PC-9 (cell line): ENCODE measurements at regions not wholly inside any gene's neighbourhood (a gene's known extent, or its start where the extent isn't known, plus 50 kb on each side); places are given as distances from the start of the nearest gene placed in this dataset.
A peak's percentile ranks its signal among the peaks of the same experiment; 100 is the strongest.

Experiments used
- BruUV-seq: library from RNA; stranded (reverse); fragments of 400-500 nt; replicated peaks from 2 replicates; lab custom pipeline; 2021; lab: Mats Ljungman, UMichigan
- CTCF ChIA-PET: fragments of 300-600 bp; sonication (Branson Sonifier 250); formaldehyde crosslinking; loops from one replicate; lab custom pipeline; 2022; ENCODE audit warnings: antibody characterized with exemption; lab: Charles Lee
- POLR2A ChIA-PET: fragments of 300-600 bp; sonication (Branson Sonifier 250); formaldehyde crosslinking; loops from one replicate; lab custom pipeline; 2022; ENCODE audit warnings: antibody characterized with exemption; ENCODE audit not compliant: unreplicated experiment; lab: Charles Lee
- DNase-seq, 2 experiments: peaks; one replicate each; pipeline versions ENCODE4 v3.0.0 to v3.0.0-alpha.2; 2015 to 2022; ENCODE audit warnings: mixed read lengths in 1 of 2
- H2AFZ ChIP-seq: fragments of 200-600 bp; sonication (generic); 2 replicates; pipeline ENCODE4 v1.8.1; 2017; ENCODE audit warnings: antibody characterized with exemption
- H3F3A ChIP-seq: fragments of 200-600 bp; sonication (generic); 2 replicates; pipeline ENCODE4 v1.8.1; 2017; ENCODE audit warnings: antibody characterized with exemption, mild to moderate bottlenecking, low read depth; ENCODE audit not compliant: insufficient read depth
- H3K27ac ChIP-seq: fragments of 200-600 bp; sonication (generic); 2 replicates; pipeline ENCODE4 v1.6.1; 2016; ENCODE audit warnings: mixed run types
- H3K27me3 ChIP-seq: fragments of 200-600 bp; sonication (generic); 2 replicates; pipeline ENCODE4 v1.6.1; 2016; ENCODE audit warnings: low read depth, mixed run types; ENCODE audit not compliant: insufficient read depth
- H3K36me3 ChIP-seq: fragments of 200-600 bp; sonication (generic); 2 replicates; pipeline ENCODE4 v1.6.1; 2016; ENCODE audit warnings: low read depth, mixed run types
- H3K4me1 ChIP-seq: fragments of 200-600 bp; sonication (generic); replicated peaks from 2 replicates; pipeline ENCODE4 v1.6.1; 2016; ENCODE audit warnings: mixed run types; ENCODE audit not compliant: insufficient read depth
- H3K4me2 ChIP-seq: fragments of 200-600 bp; sonication (generic); 2 replicates; pipeline ENCODE4 v1.6.1; 2017; ENCODE audit warnings: mixed run types
- H3K4me3 ChIP-seq: fragments of 200-600 bp; sonication (generic); 2 replicates; pipeline ENCODE4 v1.6.1; 2016; ENCODE audit warnings: mixed run types
- H3K79me2 ChIP-seq: fragments of 200-600 bp; sonication (generic); 2 replicates; pipeline ENCODE4 v1.6.1; 2017; ENCODE audit warnings: low read depth, mixed run types
- H3K9me2 ChIP-seq: fragments of 200-600 bp; sonication (generic); 2 replicates; pipeline ENCODE4 v1.8.1; 2017; ENCODE audit warnings: mild to moderate bottlenecking; ENCODE audit not compliant: insufficient read depth
- H3K9me3 ChIP-seq: fragments of 200-600 bp; sonication (generic); 2 replicates; pipeline ENCODE4 v1.8.1; 2016; ENCODE audit warnings: low read depth; ENCODE audit not compliant: insufficient read depth
- H4K20me1 ChIP-seq: fragments of 200-600 bp; sonication (generic); 2 replicates; pipeline ENCODE4 v1.8.1; 2017; ENCODE audit not compliant: insufficient read depth
- EZH2 ChIP-seq: fragments of 200-600 bp; sonication (generic); IDR thresholded peaks from 2 replicates; pipeline ENCODE4 v1.8.0; 2017; ENCODE audit warnings: antibody characterized with exemption, low read depth
- intact Hi-C: fragments of 100-400 bp; cut with micrococcal nuclease; formaldehyde crosslinking; loops from one replicate; pipeline ENCODE4 v1.10.0; 2022; ENCODE audit not compliant: unreplicated experiment
- TF ChIP-seq, protein P1 (sequence below): fragments of 200-600 bp; sonication (generic); conservative IDR thresholded peaks from 2 replicates; pipeline ENCODE4 v1.6.1; 2017; ENCODE audit warnings: mixed run types, antibody characterized with exemption, mild to moderate bottlenecking, moderate library complexity

DNA sequence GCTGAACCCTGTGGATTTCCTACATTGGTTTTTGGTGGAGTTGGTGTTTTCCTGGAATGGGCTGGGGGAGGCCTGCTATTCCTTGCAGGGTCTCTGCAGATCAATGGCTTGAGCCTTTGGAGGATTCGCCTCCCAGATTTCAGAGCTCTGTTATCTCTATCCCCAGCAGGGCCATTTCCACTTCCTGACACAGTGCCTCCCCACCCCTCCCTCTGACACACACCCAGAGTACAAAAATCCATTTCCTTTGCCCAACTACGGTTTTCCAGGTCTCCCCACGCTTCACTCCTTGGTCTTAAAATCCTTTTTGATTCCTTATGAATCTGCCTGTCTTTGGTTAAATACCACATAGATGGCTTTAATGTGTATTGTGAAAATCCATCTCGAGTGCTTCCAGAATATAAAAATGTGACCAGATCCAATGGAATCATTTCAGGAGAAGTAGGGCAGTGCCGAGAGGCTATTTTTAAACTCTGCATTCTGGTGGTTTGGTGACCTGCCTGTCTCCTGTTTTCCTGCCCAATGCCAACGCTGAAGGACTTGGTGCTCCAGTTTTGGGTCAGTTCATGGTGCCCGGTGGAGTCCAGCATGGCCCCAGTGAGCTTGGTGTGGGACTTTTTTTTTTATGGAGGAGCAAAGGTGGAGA is 60.9 kb downstream of the ARL4C start:
- intact Hi-C loops: no loop called here
- no peaks in the 10 kb centered on the region for H3K9me2 ChIP-seq
- no peak overlapping the region for H2AFZ ChIP-seq
- no TSS peak for BruUV-seq
- no peaks in the 10 kb centered on the region for H3K27me3 ChIP-seq
- TF ChIP-seq, protein P1, sequence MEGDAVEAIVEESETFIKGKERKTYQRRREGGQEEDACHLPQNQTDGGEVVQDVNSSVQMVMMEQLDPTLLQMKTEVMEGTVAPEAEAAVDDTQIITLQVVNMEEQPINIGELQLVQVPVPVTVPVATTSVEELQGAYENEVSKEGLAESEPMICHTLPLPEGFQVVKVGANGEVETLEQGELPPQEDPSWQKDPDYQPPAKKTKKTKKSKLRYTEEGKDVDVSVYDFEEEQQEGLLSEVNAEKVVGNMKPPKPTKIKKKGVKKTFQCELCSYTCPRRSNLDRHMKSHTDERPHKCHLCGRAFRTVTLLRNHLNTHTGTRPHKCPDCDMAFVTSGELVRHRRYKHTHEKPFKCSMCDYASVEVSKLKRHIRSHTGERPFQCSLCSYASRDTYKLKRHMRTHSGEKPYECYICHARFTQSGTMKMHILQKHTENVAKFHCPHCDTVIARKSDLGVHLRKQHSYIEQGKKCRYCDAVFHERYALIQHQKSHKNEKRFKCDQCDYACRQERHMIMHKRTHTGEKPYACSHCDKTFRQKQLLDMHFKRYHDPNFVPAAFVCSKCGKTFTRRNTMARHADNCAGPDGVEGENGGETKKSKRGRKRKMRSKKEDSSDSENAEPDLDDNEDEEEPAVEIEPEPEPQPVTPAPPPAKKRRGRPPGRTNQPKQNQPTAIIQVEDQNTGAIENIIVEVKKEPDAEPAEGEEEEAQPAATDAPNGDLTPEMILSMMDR: no peak
- TF ChIP-seq EZH2: no peak
- H3K4me2 ChIP-seq: no peak overlapping the region
- POLR2A ChIA-PET: no interaction called here
- peaks cover 7% of the 10 kb centered on the region for H3K4me1 ChIP-seq
- H3K9me3 ChIP-seq: no peaks in the 10 kb centered on the region; the same call in 1 of the 2 replicates
- no peak overlapping the region for H3K4me3 ChIP-seq
- H4K20me1 ChIP-seq: no peaks in the 10 kb centered on the region
- H3K79me2 ChIP-seq: no peaks in the 10 kb centered on the region
- H3K27ac ChIP-seq: no peak overlapping the region
- DNase-seq: no peak
- CTCF ChIA-PET: no interaction called here
- H3K36me3 ChIP-seq: no peaks in the 10 kb centered on the region
- H3F3A ChIP-seq: no peaks in the 10 kb centered on the region; the same call in 1 of the 2 replicates

DNA sequence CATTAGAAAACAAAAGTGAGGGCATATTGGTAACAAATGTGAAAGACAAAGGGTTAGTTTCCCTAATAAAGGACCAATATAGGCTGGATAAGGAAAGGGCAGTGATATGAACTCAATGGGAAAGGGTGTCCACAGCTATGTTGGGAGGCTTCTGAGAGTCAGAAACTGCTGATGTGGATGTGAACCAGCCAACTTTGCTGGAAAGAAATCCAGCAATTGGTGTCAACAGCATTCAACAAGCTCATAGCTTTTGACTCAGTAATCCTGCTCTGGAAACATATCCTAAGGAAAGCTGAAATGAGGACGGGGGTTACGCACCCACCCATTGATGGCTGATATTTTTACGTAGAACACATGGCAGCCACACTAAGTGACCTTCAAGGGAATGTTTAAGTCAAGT is 63.7 kb downstream of the ARL4C start:
- Histone ChIP-seq H3K4me1 (0 out of 2 replicates have a peak, but pooled peaks cover under 1% of the 10 kb centered on the region), H3K4me3 (no peak overlapping the region), H3K36me3 (no peaks in the 10 kb centered on the region), H4K20me1 (no peaks in the 10 kb centered on the region), H2AFZ (no peak overlapping the region), H3K27ac (no peak overlapping the region), H3K79me2 (no peaks in the 10 kb centered on the region), H3K27me3 (no peaks in the 10 kb centered on the region), H3K9me3 (no peaks in the 10 kb centered on the region; the same call in 1 of the 2 replicates), H3K4me2 (no peak overlapping the region), H3K9me2 (no peaks in the 10 kb centered on the region), H3F3A (no peaks in the 10 kb centered on the region; the same call in 1 of the 2 replicates)
- intact Hi-C loops: no loop called here
- ChIA-PET CTCF (no interaction called here), POLR2A (no interaction called here)
- DNase-seq: peak in 1 of 2 experiments; percentile 29
- BruUV-seq: no TSS peak
- TF ChIP-seq, protein P1: no peak
- TF ChIP-seq EZH2: no peak

DNA sequence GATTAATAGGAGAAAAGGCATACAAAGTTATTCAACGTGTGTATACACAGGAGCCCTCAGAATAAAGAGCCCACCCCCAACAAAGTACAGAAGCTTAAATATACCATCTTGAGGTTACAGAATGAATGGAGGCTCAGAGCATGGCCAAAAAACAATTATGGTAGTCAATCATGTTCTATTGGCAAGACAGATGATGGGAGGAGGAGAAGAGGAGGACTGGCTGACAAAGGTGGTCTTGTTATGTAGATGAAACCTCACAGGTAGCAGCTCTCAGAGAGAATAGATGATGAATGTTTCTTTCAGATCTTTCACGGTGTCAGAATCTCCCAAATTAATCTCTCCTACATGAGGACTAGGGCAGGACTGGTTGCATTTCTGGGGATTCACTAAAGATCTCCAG is 66.0 kb downstream of the ARL4C start:
- H3K9me2 ChIP-seq: no peaks in the 10 kb centered on the region
- peaks cover 10% of the 10 kb centered on the region for H3F3A ChIP-seq
- DNase-seq: no peak
- no peak overlapping the region for H3K4me2 ChIP-seq
- POLR2A ChIA-PET: no interaction called here
- H3K9me3 ChIP-seq: no peaks in the 10 kb centered on the region; the same call in 1 of the 2 replicates
- no peak for TF ChIP-seq EZH2
- TF ChIP-seq, protein P1: no peak
- H3K36me3 ChIP-seq: no peaks in the 10 kb centered on the region
- no peaks in the 10 kb centered on the region for H4K20me1 ChIP-seq
- no peak overlapping the region for H3K27ac ChIP-seq
- CTCF ChIA-PET: no interaction called here
- no TSS peak for BruUV-seq
- H3K4me1 ChIP-seq: peaks cover 23% of the 10 kb centered on the region
- intact Hi-C loops: no loop called here
- H2AFZ ChIP-seq: no peak overlapping the region
- H3K4me3 ChIP-seq: no peak overlapping the region
- no peaks in the 10 kb centered on the region for H3K27me3 ChIP-seq
- no peaks in the 10 kb centered on the region for H3K79me2 ChIP-seq
